ENCODE measurements at regions not wholly inside any gene's neighbourhood (a gene's known extent, or its start where the extent isn't known, plus 50 kb on each side); places are given as distances from the start of the nearest gene placed in this dataset.

- no peak for TF ChIP-seq GATA3 (IDR thresholded peaks at IDR 0.05; ENCODE audit: low read depth, low read length)
- TF ChIP-seq GATA2 (IDR thresholded peaks at IDR 0.05; ENCODE audit: low read depth, low read length): no peak
These were observed 198.3 kb upstream of the MID1 start for GRCh38 chrX:10818651-10819050.

All from SH-SY5Y (cell line).